ENCODE measurements at regions not wholly inside any gene's neighbourhood (a gene's known extent, or its start where the extent isn't known, plus 50 kb on each side); places are given as distances from the start of the nearest gene placed in this dataset.

- no peaks in the 10 kb centered on the region for H3K36me3 ChIP-seq
- DNase-seq (ENCODE audit: low spot score), result no peak
- no peaks in the 10 kb centered on the region for H3K9me3 ChIP-seq
- no peaks in the 10 kb centered on the region for H3K27me3 ChIP-seq
- TF ChIP-seq CTCF (IDR thresholded peaks at IDR 0.05), result no peak
- no peak overlapping the region for H3K4me3 ChIP-seq
- no peak overlapping the region for H3K27ac ChIP-seq
- no peaks in the 10 kb centered on the region for H3K4me1 ChIP-seq
Measured at GRCh38 chr14:30260833-30261607, 297.9 kb upstream of the G2E3 start.

DNA sequence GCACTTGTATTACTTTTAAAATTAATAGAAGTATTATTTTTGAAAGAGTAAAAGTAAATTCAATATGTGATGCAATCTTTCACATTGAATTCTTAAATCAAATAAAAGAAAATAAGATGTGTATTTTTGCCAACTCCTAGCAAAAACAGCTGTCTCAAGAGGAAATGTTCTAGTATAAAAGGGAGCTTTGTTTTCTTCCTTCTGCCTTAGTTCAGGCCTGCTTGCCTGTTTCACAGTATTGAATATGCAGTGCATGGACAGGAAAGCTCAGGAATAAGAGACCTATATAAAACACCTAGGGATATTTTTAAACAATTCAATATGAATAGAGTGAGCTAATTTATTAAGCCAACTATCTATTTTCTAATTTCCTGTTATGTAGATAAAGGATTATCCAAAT, 294.8 kb upstream of the G2E3 start:
- no peak for TF ChIP-seq CTCF (IDR thresholded peaks at IDR 0.05)
- Histone ChIP-seq H3K4me3 (no peak overlapping the region), H3K27ac (no peak overlapping the region), H3K27me3 (no peaks in the 10 kb centered on the region), H3K9me3 (no peaks in the 10 kb centered on the region), H3K4me1 (no peaks in the 10 kb centered on the region), H3K36me3 (no peaks in the 10 kb centered on the region)
- no peak for DNase-seq (ENCODE audit: low spot score)

GRCh38 chr14:30266290-30266689, 292.7 kb upstream of the G2E3 start:
- Histone ChIP-seq H3K9me3 (no peaks in the 10 kb centered on the region), H3K27ac (no peak overlapping the region), H3K27me3 (no peaks in the 10 kb centered on the region), H3K4me3 (no peak overlapping the region), H3K4me1 (peaks cover 0 to 4% of the 10 kb centered on the region in 2 donors), H3K36me3 (no peaks in the 10 kb centered on the region)
- no peak for TF ChIP-seq CTCF (IDR thresholded peaks at IDR 0.05)
- no peak for DNase-seq (ENCODE audit: low spot score)

DNA sequence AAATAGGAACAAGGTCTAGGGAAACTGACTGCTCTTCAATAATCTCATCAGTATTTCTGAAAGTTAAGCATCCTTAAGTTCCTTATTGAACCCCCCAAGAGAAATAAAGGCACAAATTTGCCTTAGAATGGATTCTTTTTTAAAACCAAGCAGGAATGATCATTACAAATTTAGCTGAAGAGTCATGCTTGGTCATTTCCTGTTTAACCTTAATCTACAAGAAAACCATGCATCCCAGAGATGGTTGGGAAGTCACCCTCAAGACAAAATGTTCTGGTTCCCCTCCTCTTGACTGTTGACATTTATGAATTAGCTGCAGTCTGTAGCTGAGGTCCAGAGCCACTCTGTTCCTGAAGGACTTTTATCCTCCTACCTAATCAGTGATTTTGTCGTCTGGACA, 291.8 kb upstream of the G2E3 start:
- TF ChIP-seq CTCF (IDR thresholded peaks at IDR 0.05), result no peak
- no peaks in the 10 kb centered on the region for H3K27me3 ChIP-seq
- H3K9me3 ChIP-seq, result no peaks in the 10 kb centered on the region
- no peak overlapping the region for H3K4me3 ChIP-seq
- no peak overlapping the region for H3K27ac ChIP-seq
- DNase-seq (ENCODE audit: low spot score), result no peak
- H3K36me3 ChIP-seq, result no peaks in the 10 kb centered on the region
- peaks cover 0 to 4% of the 10 kb centered on the region in 2 donors for H3K4me1 ChIP-seq

DNA sequence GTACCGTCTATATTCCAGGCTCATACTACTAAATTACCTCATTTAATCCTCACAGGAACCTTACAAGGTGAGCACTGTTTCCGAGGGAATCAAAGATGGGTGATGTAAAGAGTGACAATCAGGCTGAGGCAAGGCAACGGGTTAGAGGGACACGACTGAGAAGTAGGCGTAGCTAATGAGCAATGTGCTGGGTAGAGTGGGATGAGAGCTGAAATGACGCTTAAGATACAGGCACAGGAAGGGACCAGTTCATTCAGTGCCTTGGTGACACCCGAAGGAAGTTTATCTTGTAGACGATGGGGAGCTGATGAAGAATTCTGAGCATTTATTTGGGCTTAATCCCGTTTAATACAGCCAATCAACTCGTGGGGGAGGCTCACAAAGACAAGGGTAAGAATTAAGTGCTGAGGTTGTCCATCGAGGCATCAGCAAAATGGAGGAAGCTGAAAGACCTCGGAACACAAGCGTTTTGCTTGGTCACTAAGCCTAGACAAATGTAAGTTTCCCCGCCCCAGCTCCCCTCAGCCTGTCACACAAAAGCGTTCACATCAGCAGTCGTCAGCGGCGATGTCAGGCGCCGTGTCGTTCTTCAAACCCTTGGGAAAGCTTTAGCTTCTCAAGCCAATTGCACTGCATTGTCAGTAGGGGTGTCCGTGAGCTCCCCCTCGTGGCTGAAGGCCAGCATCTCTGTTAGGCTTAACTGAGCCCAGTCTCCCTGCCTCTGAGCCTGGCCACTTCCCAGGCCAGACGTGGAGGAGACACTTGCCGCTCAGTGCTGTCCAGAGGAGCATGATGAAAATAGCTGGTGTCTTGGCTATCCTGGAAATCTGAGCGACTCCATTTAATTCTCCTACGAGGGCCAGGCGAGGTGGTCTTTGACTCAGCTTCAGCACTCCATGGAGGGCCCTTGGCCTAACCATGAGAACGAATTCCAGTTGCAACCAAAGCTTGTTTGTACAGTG, 288.5 kb upstream of the G2E3 start:
- TF ChIP-seq CTCF (IDR thresholded peaks at IDR 0.05), result peak; percentile 36 to 80
- Histone ChIP-seq H3K36me3 (no peaks in the 10 kb centered on the region), H3K9me3 (no peaks in the 10 kb centered on the region), H3K4me3 (peak overlapping the region in 1 of 2 donors; percentile 21), H3K27ac (no peak overlapping the region), H3K27me3 (no peaks in the 10 kb centered on the region), H3K4me1 (peaks cover 0 to 4% of the 10 kb centered on the region in 2 donors)
- DNase-seq (ENCODE audit: low spot score), result peak; percentile 86

Measured in right atrium auricular region (tissue), 2 donors.